Superior temporal gyrus (tissue), 1 donor: ENCODE measurements at regions not wholly inside any gene's neighbourhood (a gene's known extent, or its start where the extent isn't known, plus 50 kb on each side); places are given as distances from the start of the nearest gene placed in this dataset.
A peak's percentile ranks its signal among the peaks of the same experiment; 100 is the strongest.

ENCODE experiments used
- DNase-seq: peaks from one replicate; pipeline ENCODE4 v3.0.0-alpha.2; 2016; ENCODE audit errors: extremely low spot score

DNA sequence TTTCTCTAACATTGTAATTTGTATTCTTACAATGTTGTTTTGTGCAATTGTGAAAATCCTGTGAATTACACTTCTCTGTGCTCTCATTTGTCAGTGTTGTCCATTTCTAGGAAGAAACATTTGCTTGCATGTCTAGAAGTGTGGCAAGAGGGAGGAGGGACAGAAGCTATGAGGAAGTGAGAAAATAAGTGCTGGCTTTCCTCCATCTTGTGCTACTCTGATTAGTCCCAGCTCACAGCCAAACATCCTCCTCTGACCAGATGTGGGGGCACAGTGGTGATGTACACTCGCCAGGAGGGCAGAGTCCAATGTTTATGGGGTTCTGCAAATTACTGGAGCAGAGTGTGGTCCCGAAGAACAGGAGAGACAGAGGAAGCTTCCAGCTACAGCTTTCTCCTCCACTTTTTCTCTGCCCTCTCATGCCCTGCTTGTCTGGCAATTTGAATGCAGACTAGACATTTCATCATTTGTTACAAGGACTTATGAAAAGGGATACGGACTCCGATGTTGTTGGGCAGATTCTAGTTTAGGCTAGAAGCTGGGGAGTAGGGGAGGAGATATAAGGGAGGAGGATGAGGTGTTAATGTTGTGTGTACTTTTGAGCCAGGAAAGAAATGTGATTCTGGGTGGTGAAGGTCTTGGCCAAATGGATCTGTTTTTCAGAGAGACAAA is 131.0 kb upstream of the C1GALT1 start:
- DNase-seq, result peak; percentile 19

DNA sequence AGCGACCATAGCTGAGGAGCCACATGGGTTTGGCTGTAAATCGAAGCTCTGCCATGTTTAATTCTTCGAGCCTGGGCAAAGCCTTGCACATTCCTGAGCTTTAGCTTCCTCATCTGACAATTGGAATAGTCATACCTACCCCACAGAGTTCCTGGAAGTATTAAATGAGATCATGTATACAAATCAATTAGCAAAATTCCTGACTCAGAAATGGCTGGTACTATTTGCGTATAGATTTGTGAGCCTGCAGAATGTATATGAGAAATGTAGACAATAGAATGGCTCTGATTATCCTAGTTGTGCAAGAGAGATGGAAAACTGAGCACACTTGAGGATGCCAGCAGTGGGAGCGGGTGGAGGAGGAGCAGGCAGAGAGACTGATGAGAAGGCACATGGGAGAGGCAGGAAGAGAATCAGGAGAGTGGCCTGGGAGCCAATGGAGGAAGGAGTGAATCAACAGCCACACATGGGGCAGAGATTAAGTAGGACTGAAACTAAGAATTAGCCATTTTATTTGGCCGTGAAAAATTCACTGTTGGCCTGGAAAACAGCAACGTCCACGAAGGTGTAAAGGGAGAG is 128.0 kb upstream of the C1GALT1 start:
- no peak for DNase-seq

DNA sequence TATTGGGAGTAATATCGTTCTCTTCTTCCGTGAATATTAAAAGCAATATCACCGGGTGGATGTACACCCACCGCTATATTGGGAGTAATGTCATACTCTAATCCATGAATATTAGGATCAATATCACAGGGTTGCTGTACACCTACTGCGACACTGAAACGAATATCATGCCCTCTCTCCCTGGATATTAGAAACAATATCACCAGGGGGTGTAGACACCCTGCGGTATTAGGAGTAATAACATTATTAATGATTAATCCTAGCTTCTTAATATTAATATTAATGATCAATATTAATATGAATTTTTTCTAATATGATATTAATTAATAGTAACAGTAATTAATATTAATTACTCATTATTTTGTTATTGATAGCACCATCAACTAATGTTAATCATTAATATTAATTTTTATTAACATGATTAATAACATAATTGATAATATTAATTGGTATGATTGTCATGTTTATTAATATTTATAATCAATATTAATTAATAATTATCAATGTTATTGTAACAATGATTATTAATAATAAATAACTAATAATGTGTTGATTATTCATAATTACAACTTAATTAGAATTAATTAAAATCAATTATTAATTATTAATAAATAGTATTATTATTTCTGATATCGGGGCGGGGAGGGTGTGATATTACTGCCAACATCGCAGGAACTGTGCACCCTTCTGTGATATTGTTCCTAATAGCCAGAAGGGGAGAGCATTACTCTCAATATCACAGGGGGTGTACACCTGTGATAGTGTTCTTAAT is 121.3 kb upstream of the C1GALT1 start:
- DNase-seq, result no peak

DNA sequence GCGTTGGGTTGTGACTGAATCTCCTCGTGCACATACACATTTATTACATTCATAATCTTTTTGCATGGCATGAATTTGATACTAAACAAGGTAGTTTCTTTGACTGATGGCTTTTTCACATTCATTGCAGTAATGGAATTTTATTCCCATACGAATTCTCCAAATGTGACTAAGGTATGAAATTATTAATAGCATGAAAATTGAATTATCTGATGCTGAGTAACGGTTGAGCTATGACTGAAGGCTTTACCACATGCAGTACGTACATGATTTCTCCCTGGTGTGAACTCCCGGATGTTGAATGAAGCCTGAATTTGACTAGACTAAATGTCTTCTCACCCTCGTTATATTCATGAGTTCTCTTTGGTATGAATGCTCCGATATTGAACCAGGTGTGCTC is 104.4 kb upstream of the C1GALT1 start:
- no peak for DNase-seq

DNA sequence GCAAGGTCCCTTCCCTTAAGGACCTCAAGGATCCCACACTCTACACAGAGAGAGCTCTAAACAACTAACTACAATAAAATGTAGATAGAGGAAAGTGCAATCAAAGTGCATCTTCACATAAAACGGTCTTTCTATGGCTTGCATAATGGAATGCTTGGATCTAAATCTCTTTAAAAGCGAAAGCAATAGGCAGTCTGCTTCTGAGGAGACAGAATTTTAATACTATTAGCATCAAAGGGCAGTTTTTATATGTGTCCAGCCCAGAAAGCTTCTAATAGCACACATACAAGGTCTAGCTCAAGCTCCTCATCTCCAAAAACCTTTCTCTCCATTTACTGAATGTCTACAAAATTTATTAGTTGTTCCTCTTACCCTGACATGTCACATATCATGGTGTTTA is 101.5 kb upstream of the C1GALT1 start:
- no peak for DNase-seq

DNA sequence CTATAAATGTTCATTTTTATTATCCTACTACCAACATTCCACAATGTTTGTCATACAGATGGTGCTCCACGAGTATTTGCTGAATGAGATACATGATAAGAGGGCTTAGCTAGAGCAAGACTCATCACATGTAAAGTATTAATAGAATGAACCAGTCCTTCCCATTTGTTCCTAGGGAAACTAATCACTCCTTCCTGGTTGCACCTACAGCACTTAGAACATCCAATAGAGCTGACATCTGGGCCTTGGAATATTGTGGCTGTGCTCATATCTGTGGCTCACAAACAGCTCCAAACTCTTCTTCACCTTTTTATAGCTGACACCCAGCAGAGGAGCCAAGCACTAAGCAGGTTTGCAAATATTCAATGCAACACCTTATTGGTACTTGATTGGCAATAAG is 91.9 kb upstream of the C1GALT1 start:
- no peak for DNase-seq

DNA sequence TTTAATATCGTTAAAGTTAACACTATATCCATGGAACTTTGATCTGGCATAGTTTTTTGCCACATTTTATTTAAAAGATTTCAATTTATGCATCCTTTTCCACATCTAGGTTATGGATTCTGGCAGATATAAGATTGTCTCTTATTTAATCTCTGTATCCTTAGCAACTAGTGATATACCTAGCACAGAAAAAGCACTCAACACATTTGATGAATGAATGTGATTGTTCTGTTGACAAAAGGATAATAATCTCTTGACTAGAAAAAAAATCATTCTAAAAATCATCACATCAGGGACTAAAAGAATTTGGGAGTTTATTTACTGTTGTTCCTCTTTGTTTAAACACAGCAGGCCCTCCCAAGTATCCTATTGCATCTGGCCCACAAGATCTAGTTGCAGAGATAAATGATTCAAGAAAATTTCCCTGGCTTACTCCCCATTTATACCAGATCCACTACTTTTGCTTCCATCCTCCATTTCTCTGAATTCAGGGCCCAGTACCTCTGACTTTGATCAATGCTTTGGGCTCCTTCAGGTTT is 84.0 kb upstream of the C1GALT1 start:
- DNase-seq, result no peak

DNA sequence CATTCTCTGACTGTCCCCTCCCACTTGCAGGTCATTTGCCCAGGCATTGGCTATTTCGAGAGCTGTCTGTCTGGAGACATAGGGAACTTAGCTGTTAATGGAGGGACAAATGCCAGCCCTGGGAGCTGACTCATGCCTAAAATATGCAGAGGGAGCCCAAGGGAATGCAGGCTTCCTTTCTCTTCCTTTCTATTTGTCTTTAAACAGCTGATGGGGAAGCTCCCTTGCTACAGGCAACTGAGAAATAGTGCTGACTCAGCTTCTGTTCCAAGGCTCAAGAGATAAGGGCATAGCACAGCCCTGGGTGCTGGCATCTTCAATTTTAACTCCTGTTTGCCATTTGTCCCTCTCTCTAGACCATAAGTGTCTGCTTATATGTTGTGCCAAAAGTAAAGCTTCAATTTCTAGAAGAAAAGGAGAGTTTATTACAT is 82.7 kb upstream of the C1GALT1 start:
- peak; percentile 50 for DNase-seq

DNA sequence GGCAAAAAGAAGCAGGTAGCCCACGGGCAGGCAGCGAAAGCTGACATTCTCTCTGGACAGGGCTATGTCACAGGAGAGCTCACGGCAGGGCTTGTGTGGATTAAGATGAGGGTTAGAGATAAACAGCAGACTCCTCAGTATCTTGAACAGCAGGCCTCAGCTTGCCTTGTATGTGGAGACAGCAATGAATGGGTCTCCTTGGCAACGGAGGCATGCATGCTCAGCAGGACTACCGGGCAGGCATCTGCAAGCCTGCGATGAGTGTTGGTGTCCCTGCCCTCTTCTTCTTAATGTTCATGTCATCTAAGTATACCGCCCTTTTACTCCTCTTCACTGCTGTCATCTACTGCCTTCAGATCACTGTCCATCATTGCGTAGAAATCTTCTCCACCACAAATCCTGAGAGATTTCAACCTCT is 81.9 kb upstream of the C1GALT1 start:
- DNase-seq, result no peak

DNA sequence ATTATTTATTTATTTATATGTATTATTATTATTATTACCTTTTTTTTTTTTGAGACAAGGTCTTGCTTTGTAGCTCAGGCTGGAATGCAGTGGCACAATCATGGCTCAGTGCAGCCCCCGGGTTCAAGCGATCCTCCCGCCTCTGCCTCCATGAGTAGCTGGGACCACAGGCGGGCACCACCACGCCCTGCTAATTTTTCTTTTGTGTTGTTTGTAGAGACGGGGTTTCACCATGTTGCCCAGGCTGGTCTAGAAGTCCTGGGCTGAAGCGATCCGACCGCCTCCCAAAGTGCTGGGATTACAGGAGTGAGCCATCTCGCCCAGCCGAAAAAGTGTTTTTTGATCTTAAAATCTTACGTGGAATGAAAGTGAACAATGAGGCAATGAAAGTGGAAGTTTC is 79.4 kb upstream of the C1GALT1 start:
- no peak for DNase-seq

DNA sequence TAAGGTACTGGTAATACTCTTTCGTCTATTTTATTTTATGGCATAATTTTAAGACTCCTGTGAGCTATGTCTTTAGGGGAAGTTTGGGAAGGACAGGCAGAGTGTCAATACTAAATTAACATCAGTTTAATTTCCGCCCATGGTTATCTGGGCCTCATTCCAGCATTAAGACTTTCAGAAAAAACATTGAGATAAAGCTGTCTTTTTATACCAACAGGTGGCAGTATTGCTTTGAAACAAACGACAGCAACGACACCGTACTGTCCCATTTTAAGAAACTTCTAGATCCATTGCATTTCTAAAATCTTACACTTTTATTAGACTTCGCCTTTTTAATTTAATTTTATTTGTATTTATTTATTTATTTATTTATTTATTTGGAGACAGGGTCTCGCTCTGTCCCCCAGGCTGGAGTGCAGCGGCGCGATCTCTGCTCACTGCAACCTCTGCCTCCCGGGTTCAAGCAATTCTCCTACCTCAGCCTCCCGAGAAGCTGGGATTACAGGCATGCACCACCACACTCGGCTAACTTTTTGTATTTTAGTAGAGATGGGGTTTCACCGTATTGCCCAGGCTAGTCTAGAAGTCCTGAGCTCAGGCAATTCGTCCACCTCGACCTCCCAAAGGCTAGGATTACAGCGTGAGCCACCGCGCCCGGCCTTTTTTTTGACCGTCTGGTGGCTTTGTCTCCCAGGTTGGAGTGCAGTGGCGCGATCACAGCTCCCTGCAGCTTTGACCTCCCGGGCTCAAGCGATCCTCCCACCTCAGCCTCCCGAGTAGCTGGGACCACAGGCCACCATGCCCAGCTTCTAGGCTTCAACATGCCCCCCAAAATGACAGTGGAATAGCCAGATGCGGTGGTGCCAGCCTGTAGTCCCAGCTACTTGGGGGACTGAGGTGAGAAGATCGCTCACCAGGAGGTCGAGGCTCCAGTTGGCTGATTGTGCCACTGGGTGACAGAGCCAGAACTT is 78.7 kb upstream of the C1GALT1 start:
- peak; percentile 86 for DNase-seq

DNA sequence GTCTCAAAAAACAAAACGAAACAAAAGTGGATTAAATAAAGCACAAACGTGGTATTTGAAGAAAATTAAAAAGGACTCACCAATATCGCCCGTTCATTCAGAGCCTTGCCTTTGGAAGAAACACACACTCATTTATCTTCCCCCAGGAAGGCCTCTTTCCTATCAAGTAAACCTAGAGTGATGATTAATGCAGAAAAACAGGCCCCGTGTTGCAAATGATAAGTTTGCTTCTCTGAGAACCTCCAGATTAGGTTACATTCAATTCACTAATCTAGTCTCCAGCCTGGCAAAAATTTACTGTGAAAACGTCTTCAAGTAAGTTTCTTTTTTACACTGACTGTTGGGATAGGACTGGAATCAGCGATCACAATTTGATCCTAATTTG is 78.0 kb upstream of the C1GALT1 start:
- DNase-seq, result no peak

DNA sequence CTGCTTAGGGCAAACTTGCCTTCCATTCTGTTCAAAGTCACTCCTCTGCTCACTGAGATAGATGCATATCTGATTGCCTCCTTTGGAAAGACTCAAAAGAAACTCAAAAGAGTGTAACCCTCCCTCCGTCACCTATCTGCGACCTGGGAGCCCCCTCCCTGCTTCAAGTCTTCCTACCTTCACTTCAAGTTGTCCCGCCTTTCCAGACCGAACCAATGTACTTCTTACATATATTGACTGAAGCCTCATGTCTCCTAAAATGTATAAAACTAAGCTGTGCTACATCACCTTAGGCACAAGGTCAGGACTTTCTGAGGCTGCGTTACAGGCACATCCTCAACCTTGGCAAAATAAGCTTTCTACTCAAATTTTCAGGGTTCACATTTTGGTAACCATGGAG is 77.4 kb upstream of the C1GALT1 start:
- DNase-seq, result no peak

DNA sequence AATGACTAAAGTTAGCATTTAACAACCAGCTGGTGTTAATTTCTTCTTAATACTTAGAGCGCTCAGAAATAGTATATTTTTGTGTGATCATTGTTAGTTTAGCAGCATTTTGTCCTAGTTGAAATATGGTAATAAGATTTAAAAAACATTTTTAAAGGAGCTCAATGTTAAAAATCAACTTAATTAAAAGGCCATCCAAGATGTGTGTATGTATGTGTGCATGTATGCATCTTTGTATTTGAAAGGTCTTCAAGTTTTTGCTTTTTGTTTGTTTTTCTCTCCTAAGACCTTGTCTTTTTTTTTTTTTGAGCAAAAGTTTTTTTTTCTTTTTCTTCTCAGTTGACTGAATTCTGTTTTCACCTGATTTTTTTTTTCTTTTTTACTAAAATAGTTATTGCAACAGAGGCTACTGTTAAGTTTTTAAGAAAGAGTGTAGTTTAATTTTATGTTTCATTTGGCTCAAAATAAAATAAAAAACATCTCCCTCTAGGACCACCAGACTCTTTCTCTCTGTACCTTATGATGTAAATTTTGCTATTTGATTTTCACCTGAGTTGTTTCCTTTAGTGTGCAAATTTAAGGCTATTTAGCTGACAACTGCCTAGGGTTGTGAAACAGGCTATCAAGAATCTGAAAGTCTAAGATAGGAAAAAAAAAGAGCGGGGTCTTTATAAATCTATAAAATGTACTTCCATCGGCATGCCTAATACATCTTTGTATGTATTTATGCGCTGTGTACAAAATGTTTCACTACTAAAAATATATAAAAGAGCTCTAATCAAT is 76.4 kb upstream of the C1GALT1 start:
- no peak for DNase-seq

DNA sequence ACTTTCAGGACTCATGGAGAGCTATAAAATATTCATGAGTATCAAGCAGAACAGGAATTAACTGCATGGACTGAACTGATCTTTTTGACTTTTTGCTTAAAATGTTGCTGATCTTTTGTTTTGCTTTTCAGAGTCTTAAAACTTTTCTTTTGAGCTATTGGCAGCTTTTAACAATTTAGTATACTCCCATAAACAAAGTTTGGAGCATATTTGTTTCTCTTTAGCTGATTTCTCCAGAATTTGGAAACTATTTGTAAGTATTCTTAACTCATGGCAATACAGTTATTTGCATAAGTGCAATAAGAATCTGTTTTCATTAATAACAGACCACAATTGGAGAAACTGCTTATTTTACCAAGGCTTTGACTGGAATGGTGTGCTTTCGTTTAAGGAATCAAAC is 73.4 kb upstream of the C1GALT1 start:
- DNase-seq, result no peak

DNA sequence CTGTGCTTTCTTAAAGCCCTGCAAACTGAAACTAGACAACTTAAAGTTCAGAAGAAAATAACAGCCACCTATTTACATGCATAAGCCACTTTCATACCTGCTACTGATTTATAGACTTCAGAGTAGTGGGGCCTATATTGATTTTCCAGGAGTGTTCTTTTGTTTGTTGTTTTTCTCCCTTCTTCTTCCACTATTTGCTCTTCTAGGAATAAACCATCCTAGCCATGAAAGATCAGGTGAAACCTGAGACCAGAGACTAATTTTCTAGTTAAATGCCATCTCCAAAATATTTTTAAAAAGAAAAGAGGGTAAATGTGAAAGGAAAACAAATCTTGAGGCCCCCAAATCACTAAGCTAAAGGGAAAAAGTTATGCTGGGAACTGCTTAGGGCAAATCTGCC is 72.4 kb upstream of the C1GALT1 start:
- no peak for DNase-seq

DNA sequence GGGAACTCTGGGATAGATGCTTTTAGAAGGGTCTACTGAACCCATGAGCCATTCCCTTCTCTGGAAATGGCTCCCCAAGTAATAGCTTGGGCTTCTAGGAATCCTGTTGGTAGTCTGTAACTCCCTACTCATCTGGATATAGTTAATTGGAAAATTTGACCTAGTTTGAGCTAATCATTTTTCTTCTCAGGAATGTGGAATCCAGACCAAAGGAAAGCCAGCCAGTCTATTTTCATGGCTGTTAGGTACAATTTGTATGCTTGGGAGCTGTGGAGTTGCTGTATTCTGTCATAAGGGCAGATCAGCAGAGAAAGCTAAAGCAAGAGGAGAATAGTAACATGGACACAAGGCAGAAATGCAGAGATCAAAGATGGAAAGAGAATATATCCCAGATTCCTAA is 71.6 kb upstream of the C1GALT1 start:
- DNase-seq, result no peak

DNA sequence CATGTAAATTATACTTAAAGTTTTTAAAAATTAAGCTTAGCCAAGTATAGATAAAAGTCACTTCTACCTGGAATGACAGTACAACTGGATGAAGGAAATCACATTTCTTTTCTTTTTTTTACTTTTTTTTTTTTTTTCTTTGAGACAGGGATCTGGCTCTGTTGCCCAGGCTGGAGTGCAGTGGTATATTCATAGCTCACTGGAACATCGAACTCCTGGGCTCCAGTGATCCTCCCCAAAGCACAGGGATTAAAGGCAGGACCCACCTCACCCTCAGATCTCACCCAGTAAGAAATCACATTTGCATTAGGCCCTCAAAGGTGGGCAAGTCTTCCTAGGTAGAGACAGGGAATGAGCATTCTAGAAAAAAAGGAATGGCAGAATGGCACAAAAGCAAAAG is 69.5 kb upstream of the C1GALT1 start:
- DNase-seq, result no peak

DNA sequence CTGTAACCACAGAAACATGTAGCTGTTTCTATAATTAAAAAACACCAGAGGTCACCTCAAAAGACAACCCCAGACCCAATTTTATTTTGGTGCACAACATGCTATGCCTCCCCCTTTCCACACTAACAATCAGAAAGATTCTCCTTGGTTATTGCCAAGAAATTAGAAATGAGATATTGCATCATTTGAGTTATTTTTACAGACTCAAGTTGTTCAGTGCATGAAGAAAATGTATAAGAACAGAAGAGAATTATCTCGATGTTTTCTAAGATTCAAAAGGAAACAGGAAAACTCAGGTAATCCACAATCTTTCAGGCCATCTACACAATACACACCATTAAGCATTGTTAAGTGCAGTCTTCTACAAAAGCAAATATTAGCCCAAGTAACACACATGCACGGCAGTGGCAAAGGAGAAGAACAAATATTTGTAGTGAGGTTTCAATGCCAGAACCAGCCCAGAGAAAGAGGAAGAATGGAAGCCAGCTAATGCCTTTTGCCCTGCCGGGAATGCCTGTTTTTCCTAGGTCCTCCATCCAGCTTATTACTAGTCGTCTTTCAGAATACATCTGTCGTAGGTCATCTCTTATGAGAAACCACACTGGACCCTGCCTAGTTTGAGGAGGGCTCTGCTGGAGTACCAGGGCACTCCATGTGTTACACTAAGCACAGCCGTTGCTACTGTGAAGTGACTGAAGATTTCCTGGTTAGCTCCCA is 67.6 kb upstream of the C1GALT1 start:
- no peak for DNase-seq

DNA sequence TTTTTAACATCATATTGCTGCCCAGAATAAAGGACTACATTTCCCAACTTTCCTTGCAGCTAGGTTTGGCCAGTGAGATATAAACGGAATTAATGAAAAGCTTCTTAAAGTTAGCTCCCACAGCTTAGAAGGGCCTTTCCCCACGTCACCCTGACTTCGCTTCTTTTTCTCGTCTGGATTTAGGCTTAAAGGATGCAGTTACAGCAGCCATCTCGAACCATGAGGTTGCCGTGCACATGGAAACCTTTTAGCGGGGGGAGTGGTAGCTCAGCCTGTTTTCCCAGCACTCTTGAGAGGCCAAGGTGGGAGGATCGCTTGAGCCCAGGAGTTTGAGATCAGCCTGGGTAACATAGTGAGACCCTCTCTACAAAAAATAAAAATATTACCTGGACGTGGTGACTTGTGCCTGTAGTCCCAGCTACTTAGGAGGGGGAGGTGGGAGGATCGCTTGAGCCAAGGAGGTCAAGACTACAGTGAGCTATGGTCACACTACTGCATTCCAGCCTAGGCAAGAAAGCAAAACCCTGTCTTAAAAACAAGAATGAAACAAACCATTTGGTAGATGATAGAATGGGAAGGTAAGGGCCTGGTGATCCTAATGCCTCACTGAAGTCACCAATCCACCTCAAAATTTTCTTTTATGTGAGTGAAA is 64.3 kb upstream of the C1GALT1 start:
- no peak for DNase-seq
